ENCODE measurements at regions not wholly inside any gene's neighbourhood (a gene's known extent, or its start where the extent isn't known, plus 50 kb on each side); places are given as distances from the start of the nearest gene placed in this dataset.

- no peak for DNase-seq
Observed at GRCh38 chr17:77001487-77001886, 133.3 kb downstream of the MGAT5B start.

- no peak for DNase-seq
Observed at GRCh38 chr17:77002103-77003045, 134.2 kb downstream of the MGAT5B start.

DNA sequence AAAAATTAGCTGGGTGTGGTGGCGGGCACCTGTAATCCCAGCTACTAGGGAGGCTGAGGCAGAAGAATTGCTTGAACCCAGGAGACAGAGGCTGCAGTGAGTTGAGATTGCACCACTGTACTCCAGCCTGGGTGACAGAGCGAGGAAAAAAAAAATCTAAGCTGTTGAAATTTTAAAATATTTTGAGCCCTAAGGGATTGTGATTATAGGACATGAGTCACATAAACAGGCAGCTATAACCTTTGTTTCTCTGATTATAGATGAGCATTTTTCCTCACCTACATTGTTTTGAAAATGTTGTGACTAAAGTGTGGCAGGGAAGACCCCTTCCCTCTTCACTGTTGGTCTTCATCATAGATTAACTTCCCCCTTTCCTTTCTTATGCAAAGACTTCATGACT is 135.5 kb downstream of the MGAT5B start:
- no peak for DNase-seq

DNA sequence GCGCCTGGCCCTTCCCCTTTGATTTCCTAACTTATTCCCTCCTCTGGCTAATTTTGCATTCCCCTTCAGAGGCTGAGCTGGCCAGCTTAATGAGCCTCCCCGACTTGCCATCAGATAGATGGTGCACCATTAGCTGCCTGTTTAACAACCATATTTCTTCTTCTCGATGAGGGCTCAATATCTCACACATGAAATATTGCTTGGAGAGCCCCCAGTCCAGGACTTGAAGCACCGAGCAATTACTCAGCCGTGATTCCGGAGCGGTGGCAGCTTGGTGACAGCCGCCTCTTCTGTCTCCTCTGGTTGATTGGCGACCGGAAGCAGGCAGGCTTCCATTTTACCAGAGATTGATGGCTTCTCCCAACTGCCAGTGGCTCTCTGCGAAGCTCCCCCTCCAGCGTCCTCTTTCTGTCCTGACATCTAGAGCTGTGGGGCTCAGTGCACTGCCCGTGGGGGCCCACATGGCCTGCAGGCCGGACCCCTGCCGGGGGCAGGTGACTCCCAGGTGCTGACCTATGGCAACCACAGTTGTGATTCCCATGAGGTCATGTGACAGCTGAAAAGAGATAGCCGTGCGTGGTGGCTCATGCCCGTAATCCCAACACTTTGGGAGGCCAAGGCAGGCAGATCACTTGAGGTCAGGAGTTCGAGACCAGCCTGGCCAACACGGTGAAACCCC is 133.7 kb upstream of the SEC14L1 start:
- no peak for DNase-seq

- DNase-seq, result no peak
Observed at GRCh38 chr17:77009877-77010276, 130.9 kb upstream of the SEC14L1 start.

GRCh38 chr17:77010667-77011066 is 130.1 kb upstream of the SEC14L1 start:
- no peak for DNase-seq

GRCh38 chr17:77011173-77012011 is 129.4 kb upstream of the SEC14L1 start:
- no peak for DNase-seq

- DNase-seq, result no peak
Observed at GRCh38 chr17:77018504-77018903, 122.3 kb upstream of the SEC14L1 start.

- no peak for DNase-seq
Observed at GRCh38 chr17:77019893-77020379, 120.8 kb upstream of the SEC14L1 start.

DNA sequence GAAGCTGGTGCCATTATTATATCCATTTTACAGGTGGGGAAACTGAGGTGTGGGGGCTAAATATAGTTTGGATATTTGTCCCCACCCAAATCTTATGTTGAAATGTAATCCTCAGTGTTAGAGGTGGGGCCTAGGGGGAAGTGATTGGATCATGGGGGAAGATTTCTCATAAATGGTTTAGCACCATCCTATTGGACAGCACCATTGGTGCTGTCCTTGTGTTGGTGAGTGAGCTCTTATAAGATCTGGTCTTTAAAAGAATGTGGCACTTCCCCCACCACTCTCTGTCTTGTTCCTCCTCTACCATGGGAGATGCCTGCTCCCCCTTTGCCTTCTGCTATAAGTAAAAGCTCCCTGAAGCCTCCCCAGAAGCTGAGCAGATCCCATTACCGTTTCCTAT is 119.8 kb upstream of the SEC14L1 start:
- DNase-seq, result no peak

- no peak for DNase-seq
Observed at GRCh38 chr17:77022766-77023165, 118.0 kb upstream of the SEC14L1 start.

GRCh38 chr17:77025781-77026180 is 115.0 kb upstream of the SEC14L1 start:
- DNase-seq, result no peak

DNA sequence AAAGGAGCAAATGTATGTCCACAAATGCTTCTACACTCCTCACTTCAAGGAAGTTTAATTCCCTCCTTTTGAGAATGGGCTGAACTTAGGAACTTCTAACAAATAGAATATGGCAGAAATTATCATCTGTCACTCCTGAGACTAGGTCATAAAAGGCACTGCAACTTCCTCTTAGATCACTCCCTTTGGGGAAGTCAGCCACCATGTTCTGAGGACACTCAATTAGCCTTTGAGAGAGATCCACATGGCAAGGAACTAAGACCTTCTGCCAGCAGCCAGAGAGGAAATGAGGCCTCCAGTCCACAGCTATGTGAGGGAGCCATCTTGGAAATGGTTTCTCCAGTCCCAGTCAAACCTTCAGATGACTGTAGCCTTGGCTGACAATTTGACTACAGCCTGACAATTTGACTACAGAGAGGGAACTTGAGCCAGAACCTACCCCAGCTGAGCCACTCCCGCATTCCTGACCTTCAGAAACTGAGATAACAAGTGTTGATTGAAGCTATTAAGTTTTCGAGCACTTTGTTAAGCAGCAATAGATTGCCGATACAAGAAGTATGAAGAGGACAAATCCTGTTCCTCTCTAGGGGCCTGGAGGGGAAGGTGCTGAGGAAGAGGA is 113.4 kb upstream of the SEC14L1 start:
- no peak for DNase-seq

GRCh38 chr17:77028900-77029299 is 111.9 kb upstream of the SEC14L1 start:
- no peak for DNase-seq

DNA sequence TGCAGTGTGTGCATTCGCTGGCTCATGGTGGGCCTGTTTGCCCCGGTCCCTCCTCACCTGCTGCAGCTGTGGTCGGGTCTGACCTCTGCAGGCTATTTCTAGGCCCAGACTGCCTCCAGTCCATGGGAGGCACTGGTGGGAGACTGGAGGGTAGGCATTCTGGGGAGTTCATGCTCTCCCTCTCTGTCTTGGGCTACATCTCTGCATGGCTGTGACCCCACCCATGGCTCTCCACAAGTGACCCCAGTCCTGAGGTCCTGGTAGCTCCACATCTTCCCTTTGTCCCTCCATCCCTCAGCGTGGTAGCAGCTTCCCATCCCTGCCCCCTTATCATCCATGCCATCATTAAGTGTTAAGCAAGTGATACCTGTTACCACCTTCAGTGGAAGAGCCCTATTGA is 107.8 kb upstream of the SEC14L1 start:
- DNase-seq, result no peak

DNA sequence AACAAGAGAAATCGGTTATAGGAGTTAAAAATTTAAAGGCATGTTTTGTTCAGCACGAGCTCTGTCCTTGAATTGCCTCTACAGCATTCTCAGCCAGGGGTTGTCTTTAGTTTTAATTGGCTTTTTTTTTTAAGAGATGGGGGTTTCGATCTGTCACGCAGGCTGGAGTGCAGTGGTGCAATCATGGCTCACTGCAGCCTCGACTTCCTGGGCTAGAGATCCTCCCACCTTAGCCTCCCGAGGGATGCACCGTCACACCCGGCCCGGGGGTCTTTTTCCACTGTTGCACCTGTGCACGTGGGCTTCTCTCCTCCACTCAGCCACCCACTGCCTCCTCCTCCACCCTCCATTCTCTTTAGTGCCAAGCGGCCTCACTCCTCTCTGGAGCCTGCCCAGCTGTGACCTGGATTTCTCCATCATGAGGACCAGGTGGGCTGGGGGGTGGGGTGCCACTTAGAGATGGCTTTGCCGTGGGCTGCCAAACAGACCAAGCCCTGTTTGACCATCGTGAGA is 106.8 kb upstream of the SEC14L1 start:
- no peak for DNase-seq

DNA sequence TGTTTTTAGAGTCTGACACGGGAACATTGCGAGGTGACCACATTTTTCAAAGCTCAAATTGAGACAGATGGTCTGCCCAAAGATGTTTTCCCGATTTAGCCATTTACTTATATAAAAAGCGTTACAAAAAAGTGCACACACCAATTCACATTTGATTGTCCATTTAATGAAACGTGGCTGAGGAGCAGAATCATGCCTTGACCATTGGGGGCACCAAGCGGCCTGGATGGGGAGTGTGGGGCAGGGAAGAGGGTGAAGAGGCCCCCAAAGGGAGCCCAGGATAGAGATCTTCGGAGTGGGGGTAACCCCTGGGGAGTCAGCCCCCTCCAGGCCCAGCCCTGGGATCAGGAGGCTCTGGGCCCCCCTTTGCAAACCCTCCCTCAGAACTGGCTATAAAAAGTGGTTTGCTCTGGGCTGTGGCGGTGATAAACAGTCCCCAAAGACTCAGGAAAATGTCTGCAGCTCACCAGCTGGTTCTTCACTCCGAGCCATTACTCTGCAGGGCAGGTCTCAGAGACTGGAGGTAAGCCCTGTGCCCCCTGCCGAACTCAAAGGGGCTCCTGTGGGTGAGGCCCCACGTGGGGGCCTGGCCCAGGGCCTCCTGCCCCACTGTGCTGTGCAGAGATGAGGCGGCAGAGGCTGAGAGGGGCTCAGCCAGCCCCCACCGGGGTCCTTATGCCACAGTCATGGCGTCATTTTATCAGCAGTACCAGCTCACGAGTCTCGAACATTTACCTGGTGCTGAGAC is 105.9 kb upstream of the SEC14L1 start:
- DNase-seq, result no peak

DNA sequence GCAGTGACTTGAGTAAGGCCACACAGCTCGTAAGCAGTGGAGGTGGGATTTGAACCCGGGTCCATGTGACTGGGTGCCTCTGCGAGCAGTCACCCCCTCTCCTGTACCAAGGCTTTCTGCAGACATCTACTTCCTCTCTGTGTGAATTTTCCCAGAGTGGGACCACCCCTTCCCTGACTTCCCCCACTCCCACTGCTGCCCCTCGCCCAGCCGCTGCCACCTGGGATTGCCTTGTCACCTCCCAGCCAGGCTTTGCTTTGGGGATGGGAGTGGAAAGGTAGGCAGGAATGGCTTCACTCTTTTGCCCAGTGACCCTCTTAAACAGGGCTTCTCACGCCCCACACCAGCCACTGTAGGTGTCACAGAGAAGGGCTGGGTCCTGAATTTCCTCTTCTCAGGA is 105.2 kb upstream of the SEC14L1 start:
- no peak for DNase-seq

DNA sequence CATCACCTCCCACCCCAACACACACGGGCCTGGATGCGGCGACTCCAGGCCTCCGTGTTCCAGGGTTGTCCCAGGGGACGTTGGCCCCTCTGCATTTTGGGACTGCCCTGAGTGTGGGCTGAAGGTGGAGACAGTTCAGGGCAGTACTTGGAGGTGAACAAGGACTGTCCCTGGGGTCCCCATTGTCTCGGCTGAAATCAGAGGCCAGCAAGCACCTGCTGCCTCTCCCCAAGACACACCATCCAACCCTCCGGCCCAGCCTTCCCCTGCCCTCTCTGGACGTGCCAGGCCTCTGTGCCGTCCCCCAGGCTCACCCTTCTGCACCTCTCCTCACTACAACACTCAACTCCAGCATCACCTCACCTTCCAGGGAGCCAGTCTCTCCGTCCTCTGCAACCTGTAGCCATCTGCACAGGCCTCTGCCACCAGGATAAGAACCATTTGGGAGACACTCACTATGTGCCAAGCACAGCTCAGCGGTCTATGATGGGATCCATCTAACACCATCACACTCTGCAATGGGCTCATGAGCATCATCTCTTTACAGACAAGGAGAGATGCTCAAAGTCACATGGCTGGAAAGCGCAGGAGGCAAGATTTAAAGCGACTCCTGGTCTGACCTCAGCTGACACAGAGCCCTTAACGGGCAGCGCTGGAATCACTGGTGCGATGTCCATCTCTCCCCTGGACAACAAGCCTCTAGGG is 104.5 kb upstream of the SEC14L1 start:
- no peak for DNase-seq

- DNase-seq, result peak; percentile 70
Observed at GRCh38 chr17:77036841-77037381, 103.9 kb upstream of the SEC14L1 start.

- no peak for DNase-seq
Observed at GRCh38 chr17:77037943-77038342, 102.8 kb upstream of the SEC14L1 start.

Data from NCI-H510A (cell line).